HG03280 (cell line): ENCODE measurements at regions not wholly inside any gene's neighbourhood (a gene's known extent, or its start where the extent isn't known, plus 50 kb on each side); places are given as distances from the start of the nearest gene placed in this dataset.
"Not testable (repeated sequence)": the region's sequence is repeated elsewhere in the genome, so short reads cannot be mapped to it uniquely, and the experiment has no call there.

ENCODE experiments used
- ATAC-seq: cut with Tn5 transposase; IDR thresholded peaks from one replicate; pipeline ENCODE4 v1.9.1; 2021; ENCODE audit warnings: mild to moderate bottlenecking, moderate library complexity; ENCODE audit not compliant: unreplicated experiment

- no peak for ATAC-seq
Measured at GRCh38 chr7:65254061-65254460, 119.6 kb upstream of the ZNF92 start.

DNA sequence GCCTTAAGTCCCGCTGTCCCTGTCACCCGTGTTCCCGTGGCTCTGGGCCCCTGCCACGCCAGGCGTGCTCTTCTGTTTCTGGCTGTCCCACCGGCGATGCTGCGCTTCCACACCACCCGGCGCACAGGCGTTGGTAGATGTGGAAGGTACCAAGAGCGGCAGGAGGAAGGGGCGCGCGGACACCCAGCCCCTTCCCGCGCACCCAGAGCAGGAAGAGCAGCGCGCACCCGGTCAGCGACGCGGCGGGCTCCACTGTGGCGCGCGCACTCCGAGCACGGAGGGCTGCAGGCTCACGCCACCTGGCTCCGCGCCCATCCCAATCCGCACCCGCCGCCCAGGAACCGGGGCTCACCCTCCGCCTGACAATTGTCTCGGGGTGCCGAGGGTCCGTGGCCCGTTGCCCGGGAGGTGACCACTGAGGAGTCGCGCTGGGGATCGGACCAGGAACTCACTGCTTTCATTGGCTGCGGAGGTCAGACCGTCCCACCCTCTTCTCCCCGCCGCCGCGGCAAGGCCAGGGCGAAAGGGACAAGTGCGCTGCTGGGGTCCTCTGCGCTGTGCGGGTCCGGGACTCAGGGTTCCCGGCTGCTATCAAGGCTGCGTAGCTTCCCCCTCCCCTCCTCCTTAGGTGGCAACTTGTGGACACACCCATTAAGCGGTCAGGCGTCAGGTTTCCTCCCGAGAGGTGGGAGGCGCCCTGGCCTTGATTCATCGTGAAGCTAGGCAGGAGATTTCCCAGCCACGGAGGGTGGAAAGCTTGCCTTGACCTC is 121.6 kb upstream of the ZNF92 start:
- ATAC-seq: peak; percentile 72

DNA sequence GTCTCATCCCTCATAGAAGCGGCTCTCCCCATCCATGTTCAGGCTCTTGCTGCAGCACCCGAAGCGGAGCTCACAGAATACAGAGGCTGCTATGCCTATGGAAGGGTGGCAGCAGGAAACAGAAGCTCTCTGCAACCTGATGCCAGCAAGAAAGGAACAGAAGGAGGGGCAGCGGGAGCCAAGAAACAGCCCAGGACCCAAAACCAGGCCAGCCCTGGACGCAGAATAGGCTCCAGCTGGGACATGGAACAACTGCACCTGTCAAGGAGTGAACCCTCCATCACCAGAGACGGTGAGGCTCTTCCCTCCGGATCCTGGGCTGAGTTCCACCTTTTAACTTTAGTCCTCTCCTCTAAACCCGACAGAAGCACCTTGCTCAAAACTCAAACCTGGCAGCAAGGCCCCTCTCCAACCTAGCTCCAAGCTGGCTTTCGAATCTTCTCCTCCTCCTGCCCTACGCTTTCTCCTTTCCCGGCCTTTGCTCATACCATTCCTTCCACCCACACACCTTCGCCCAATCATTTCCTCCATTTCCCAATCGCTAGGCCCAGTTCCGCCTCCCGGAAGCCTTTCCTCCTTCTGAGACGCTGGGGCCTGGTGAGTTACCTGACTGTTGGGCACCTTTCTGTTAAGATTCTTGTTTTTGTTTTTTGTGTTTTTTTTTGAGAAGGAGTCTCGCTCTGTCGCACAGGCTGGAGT is 122.8 kb upstream of the ZNF92 start:
- no peak for ATAC-seq

- no peak for ATAC-seq
Measured at GRCh38 chr7:65250216-65250615, 123.4 kb upstream of the ZNF92 start.

DNA sequence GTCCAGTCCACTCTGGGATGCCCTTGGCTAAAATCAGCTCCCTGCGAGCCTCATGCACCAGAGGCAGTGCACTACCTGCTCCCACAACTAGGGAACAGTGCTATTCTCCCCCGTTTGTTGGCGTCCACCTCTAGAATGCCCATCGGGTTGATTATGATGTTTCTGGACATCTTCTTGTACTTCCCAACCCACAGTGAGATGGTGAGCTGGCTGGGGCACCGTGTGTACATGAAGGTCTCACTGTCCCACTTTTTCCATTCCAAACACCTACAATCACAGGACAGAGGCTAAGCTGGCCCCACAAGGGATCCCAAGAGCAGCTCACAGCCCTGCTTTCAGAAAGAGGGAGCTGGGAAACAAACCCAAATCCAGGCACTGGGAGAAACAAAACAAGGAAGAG is 126.2 kb upstream of the ZNF92 start:
- ATAC-seq: no peak

GRCh38 chr7:65239707-65240352 is 133.8 kb upstream of the ZNF92 start:
- ATAC-seq: no peak

DNA sequence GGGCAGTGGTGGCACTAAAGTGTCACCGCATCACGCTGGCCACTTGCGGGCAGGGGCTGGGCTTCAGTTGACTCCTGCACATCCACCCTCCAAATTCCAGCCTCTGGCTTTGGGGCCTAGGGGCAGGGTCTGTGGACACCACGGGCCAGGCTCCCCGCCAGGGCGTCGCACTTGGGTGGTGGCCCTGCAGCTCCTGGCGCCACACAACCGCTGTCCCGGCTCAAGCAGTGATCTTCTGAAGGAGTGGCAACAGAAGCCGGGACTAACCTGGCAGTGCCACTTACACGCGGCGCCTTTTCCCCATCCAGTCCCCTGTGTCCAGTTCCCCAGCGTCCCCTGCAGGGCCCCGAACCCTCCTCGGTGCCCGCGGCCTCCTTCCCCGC is 134.3 kb upstream of the ZNF92 start:
- no peak for ATAC-seq

GRCh38 chr7:65238785-65239184 is 134.9 kb upstream of the ZNF92 start:
- ATAC-seq: no peak

- no peak for ATAC-seq
Measured at GRCh38 chr7:65235586-65235985, 138.1 kb upstream of the ZNF92 start.

DNA sequence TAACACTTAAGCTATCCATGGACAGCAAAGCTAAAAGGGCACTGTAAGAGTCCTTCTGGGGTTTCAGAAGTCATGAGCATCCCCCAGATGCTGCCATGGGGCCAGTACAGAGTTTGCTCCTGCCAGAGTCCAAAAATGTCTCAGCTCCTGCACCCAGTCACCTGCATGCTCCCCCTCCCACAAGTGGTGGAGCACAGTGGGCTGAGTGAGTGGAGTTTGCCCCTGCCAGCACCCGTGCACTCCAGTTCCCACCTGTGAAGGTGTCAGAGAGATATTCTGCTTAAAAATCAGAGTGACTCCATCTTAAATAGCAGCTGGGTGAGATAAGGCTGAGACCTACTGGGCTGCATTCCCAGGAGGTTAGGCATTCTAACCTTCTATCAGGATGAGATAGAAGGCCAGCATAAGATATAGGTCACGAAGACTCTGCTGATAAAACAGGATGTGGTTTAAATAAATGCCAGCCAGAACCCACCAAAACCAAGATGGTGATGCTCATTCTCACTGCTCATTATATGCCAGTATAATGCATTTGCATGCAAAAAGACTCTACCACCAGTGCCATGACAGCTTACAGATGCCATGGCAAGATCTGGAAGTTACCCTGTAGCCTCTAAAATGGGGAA is 140.1 kb upstream of the ZNF92 start:
- ATAC-seq: no peak

- no peak for ATAC-seq
Measured at GRCh38 chr7:65230231-65230630, 143.4 kb upstream of the ZNF92 start.

DNA sequence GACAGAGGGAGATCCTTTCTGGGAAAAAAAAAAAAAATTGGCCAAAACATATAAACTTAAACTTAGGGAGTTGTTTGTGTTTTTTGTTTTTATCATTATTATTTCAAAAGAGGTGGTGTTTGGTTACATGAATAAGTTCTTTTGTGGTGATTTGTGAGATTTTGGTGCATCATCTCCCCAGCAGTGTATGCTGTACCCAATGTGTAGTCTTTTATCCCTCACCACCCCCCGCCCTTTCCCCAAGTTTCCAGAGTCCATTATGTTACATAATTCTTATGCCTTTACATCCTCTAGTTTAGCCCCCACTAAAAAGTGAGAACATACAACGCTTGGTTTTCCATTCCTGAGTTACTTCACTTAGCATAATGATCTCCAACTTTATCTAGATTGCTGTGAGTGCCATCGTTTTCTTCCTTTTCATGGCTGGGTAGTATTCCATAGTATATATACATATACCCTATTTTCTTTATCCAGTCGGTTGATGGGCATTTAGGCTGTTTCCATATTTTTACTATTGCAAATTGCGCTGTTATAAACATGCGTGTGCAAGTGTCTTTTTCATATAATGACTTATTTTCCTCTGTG is 148.1 kb upstream of the ZNF92 start:
- no peak for ATAC-seq

DNA sequence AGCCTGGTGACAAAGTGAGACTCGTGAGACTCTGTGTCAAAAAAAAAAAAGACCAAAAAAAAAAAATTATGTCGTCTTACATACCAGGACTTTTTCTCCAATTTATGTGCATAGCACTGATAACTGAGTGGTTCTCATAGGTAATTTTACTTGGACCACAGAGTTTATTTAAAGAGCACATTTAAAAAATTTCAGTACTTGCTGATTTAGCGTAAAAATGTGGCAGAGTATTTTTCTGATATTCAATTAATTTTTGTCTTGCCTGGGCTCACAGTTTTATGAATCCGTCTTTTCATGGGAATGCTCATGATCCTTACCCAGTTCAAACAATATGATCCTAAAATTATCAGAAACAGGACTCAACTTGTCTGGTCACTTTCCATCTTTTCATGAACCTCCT is 151.0 kb upstream of the ZNF92 start:
- ATAC-seq: no peak

DNA sequence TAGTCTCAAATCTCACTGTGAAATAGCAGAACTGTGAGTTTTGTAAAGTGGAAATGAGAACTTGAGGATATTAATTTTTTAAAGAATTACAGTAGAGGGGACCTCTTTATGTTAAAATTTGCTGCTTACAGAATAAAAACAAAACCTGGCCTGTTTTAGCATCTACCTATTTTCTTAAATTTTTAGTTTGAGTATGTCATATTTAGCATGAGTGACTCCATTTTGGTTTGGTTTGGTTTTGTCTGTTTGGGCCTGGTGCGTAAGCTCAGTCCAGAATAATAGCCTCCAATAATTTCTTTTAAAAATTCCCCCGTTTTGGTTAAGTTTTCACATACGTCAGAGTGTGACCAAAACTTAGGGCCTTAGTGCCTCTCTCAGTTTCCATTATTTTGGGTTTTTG is 152.0 kb upstream of the ZNF92 start:
- no peak for ATAC-seq

GRCh38 chr7:65219623-65220022 is 154.0 kb upstream of the ZNF92 start:
- ATAC-seq: no peak

- ATAC-seq: peak; percentile 70
Measured at GRCh38 chr7:65216469-65216868, 157.2 kb upstream of the ZNF92 start.

DNA sequence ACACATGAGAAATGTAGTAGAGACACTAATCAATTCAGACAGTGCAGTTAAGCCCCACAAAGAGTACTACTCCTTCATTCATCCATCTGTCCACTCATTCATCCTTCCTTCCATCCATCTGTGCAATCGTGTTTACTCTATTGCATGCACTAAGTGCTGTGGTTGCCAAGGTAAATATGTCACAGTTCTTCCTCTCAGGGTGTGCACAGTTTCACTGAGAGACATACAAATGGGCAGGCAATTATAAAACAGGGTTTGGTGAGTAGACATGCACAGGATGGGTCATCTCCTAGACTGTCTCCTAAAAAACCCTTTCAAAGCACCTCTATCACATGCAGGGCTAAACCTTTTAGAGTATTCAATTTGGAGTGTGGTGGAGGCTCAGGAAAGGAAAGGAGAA is 160.4 kb upstream of the ZNF92 start:
- ATAC-seq: not testable (repeated sequence)

GRCh38 chr7:65199221-65199620 is 174.4 kb upstream of the ZNF92 start:
- not testable (repeated sequence) for ATAC-seq

DNA sequence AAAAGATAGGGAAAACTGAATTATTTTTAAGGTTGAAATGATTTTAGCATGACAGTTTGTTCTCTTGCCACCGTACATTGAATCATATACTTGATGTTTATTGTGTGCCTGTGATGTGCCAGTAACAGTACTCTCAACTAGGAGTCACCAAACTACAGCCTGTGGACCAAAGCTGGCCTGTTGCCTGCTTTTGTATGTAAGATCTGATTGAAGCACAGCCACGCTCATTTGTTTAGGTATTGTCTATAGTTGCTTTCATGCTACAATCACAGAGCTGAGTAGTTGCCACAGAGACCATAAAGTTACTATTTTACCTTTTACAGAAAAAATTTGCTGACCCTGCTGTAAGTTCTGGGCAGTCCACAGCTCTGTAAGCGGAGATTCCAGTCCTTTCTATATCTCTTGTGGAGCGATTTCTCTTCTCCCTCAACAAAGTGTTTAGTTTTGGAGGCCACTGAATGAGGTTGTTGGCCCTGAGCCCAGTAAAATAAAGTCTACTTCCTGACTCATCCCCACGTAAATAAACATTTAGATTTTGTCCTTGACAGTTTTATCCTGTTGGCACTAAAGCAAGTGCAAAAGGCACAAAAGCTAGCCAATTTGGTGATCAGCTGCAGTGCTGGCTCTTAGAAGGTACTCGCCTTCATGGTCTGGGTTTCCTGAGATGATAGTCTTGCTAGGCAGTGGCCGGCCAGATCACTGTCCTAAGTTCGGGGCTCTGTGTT is 180.2 kb upstream of the ZNF92 start:
- not testable (repeated sequence) for ATAC-seq

DNA sequence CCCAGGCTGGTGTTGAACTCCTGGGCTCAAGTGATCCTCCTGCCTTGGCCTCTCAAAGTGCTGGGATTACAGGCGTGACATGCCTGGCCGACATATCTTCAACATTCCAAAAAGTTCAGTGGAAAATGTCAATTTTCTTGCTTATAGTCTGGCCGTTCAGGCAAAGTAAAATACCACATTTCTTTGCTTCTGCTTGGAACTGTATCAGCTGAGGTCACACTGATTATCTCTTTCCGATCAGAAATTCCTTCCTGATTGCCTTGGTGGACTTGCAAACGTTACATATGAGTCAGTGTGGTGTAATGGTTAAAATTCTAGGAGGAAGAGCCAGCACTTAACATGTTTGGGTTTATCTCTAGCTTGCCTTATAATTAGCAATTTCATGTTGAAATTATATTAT is 170.6 kb upstream of the ERV3-1 start:
- ATAC-seq: not testable (repeated sequence)

- ATAC-seq: not testable (repeated sequence)
Measured at GRCh38 chr7:65150105-65150504, 143.6 kb upstream of the ERV3-1 start.
